CD1c-positive myeloid dendritic cell (primary cell): ENCODE measurements at regions not wholly inside any gene's neighbourhood (a gene's known extent, or its start where the extent isn't known, plus 50 kb on each side); places are given as distances from the start of the nearest gene placed in this dataset.
"Not testable (repeated sequence)": the region's sequence is repeated elsewhere in the genome, so short reads cannot be mapped to it uniquely, and the experiment has no call there.

Source experiments
- DNase-seq: peaks from one replicate; pipeline ENCODE4 v3.0.0-alpha.2; 2016; ENCODE audit errors: extremely low spot score

DNA sequence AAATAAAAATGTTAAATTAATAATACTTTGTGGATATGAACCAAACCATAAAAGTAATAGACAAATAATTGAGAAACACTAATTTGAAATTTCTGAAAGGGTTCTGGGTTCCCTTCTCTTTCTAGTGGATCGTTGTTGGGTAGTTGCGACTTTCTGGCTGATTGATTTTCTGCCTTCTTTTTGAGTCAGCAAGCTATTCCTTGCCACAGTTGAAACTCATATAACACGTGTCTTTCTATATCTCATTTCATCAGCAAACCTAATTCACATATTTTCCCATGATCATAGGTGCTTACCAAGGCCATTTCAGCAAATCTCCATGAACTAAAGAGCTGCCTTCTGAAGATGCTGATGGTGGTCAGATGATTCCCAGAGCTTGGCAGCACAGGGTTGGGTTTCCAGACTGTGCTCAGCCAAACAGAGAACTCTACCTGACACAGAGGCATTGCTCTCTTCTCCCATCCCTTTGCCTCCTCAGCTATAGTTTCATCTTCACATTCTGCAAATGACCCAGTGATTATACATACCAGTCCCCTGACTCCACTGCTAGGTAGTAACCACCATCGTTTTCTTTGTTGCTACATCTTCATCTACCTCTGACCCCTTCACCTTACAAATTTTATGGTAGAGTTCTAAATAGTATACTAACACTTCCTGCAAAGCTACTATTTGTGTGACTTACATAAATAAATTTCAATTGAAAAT is 383.9 kb upstream of the DPH6 start:
- DNase-seq, result no peak

DNA sequence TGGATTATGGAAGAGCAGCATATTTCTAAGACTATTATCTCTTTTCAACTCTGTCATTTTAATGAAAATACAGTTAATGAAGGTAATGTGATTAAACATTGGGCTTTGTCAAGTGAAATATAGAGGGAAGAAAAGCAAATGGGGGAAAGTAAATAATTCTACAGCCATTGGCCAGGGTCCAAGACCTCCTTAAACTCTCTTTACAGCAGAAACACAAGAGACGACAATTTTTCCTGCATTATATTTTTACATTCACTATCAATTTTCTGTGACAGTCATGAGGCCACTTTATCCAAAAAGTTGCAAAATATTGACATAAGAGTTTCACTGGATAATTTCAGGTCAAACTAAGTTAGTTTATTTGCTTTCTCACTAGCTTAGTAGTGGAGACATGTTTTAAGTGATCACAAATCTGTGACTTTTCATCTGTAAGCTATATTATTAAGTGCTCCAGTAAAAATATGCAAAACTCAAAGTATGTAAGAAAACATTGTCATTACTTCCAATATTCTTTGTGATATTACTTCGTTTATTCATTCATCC is 385.9 kb upstream of the DPH6 start:
- DNase-seq, result no peak

GRCh38 chr15:35932531-35932930 is 386.6 kb upstream of the DPH6 start:
- no peak for DNase-seq

DNA sequence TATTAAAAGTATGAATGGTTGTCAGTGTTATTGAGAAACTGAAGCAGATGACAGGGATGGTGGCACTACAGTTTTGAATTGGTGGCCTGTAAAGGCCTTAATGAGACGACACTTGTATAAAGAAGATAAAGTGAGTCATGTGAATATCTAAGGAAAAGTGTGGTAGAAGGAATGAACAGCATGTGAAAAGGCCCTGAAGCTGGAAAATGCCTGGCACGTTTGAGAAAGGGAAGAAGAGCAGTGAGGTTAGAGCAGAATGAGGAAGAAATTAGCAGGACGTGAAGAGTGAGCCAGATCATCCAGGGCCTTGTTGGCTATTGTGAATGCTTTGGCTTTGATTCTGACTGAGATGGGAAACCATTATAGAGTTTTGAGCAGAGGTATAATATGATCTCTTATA is 387.6 kb upstream of the DPH6 start:
- no peak for DNase-seq

DNA sequence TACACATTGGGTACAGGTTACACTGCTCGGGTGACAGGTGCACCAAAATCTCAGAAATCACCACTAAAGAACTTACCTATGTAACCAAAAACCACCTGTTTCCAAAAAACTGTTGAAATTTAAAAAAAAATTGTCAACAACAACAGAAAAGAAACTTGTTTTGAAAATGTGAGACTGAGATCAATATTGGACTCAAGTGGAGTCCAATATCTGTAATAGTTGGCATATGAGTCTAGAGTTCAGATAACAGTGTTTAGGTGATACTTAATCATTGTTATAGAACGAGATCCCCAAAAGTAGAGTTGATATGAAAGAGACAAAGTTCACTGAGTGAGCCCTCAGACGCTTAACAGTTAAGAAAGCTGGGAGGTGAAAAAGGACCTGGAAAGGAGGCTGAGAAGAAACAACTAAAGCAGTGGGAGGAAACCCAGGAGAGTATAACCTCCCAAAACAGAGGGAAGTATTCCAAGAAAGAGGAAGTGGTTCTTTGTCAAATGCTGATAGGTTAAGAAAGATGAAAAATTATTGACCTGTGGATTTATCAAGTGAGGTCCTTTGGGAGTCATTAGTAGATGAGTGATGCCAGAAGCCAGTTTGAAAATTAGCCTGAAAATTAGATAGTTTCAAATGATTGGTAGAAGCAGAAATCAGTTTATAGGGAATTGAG is 388.6 kb upstream of the DPH6 start:
- DNase-seq, result no peak

DNA sequence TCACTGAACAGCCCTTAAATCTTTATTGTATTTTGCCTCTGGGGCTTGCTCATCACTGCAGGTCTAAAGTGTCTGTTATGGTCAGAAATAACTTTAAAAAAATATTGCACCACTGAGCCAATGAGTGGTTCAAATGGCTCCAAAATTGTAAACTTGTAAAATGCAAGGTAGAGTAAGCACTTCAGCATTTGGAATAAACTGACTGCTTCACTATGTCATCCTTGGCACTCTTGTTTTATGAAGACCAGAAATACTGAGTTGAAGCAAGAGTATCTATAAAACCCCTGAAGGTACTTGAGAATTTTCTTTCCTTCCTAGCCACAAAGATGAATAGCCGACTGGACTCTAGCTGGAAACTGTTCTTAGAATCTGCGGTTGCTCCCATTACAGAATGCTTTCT is 390.3 kb upstream of the DPH6 start:
- DNase-seq, result no peak

GRCh38 chr15:35937380-35937779 is 391.4 kb upstream of the DPH6 start:
- no peak for DNase-seq

DNA sequence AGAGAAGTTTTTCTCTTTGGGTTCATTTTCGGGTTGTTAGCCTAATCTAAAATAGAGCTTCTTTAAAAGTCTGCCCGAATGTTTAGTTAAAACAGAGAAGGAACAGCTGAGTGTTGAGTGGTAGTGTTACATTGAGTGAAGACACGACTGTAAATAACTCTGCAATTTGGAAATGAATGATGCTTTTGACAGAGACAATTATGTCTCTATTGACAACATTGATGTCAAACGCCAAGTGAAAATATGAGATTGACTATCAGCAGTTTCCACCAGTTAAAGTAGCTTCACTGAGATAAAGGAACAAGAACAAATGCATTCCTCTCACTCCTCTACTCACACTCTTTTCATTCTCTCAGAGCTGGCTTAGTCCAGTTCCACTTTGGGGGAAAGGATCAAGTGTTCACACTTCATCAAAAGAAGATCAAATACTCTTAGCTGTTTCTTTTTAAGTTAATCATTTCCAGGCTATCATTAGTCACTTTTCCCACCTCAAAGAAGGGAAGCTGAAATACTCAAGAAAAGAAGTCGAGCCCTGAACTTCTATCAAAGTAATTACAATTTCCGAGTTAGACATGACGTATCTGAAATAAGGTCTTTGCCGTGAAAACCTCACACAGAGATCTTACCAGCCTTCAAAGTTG is 399.1 kb upstream of the DPH6 start:
- no peak for DNase-seq

- DNase-seq, result no peak
Observed at GRCh38 chr15:35953424-35953823, 407.5 kb upstream of the DPH6 start.

DNA sequence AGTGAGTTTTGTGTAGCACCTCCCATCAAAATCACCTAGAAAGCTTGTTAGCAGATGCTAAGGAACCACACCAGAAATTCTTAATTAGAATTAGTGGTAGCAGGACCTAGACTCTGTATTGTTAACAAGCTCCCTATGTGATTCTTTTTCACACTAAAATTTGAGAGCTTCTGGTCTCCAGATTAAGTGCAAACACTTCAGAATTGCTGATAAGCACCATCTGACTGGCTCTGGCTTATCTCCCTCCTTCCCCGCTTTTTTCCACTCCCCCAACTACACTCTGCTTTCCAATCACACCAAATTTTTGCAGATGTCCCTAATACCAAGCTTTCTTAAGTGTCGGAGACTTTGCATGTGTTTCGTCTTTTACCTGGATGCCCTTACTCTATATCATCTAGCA is 410.1 kb upstream of the DPH6 start:
- no peak for DNase-seq

DNA sequence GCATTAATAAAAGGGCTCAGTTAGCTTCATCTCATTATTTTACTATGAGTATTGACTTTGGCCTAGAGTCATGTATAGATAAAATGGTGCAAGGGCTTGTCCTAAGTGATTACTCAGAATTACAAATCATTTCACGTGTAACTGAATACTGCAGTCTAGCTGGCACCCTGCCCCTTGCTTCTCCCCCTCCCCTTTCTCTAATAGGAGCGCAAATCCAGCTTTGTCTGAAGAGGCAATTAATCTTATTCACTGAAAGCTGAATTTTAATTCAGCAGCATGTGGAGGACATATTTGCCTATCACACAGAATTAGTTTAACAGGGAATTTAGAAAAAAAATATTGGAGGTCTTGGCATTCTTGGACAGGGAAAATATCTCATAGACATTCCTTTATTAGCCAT is 412.1 kb upstream of the DPH6 start:
- no peak for DNase-seq

GRCh38 chr15:35958975-35959374 is 413.0 kb upstream of the DPH6 start:
- DNase-seq, result no peak

DNA sequence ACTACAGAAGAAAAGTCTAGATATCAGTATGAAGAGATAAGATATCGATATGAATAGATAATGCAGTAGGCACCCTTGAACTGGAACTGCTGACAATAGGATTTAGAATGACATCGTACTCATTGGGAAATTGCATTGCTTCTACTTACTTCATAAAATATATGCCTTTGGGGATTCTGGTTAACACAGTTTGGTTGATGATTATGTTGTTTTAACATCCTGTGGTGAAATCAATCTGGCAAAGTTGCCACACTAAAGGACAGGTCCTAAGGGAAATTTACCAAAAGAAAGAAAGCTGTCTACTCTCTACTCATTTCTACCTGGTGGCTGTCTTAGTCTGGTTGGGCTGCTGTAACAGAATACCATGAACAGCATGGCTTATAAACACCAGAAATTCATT is 417.4 kb upstream of the DPH6 start:
- DNase-seq, result no peak

DNA sequence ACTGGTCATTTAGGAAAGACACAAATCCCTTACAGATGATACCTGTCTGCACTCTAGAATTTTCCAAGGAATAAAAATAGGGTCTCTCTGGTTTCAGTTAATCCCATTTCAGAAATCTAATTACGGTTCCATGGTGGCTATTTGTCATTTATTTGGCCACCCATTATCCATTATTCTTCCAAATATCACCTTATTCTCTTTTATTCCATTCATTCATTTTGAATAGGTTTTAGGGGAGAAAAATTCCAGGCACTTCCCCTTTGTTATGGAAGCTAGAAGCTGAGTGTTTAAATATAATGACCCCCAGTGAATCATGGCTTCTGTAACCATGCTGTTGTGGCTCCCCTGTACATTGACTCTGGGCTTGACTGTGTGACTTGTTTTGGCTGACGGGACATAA is 420.8 kb upstream of the DPH6 start:
- no peak for DNase-seq

- DNase-seq, result not testable (repeated sequence)
Observed at GRCh38 chr15:35967968-35968367, 422.0 kb upstream of the DPH6 start.

DNA sequence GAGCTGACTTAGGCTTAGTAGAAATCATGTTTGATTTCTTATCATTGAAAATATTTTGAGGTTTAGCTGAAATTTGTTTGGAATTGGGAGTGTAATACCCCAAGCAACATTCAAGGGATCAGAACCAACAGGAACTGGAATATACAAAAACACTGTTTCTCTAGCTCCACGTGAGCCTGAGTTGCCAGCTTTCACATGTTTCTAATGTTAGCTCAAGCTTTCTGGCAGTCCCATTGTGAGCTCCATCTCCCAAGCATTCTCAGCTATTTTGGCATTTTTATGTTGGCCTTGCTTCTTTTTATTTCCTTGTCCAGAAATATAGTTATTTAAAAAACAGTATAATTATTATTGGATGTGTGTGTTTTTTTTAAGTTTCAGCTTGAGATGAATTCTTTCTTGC is 427.1 kb upstream of the DPH6 start:
- DNase-seq, result no peak

DNA sequence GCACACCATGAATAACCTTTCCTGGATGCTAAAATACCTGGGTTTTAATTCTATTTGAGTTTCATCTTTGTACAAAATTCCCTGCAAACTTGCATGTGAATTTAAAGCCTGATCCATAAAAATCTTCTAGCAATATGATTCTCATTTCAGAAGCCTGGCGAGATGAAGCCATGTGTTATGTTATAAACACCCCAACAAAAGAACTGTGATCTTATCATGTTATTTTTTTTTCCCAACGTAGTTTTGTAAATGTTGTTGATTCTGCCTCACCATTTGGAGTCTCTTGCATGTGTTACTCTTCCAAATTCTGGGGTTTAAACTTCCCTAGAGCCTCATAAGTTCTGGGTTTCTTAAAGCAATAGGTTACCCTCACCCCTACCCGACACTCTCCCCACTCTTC is 428.1 kb upstream of the DPH6 start:
- no peak for DNase-seq

DNA sequence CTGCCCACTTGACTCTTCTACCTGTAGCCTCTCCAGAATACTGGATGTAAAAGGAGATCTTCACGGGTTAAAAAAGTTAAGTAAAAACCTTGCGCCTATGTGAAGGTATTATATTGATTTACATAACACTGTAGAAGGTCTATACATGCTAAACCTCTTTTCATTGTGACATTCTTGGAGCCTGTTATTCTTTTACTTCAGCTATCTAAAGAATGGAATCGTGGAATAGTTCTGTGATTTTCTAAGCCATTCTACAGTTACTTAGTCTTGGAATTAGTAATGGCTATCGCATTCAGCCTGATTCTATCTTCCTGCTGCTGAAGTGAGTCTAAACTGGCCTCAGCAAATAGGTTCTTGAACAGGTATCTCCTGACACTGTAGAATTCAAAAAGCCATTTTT is 430.0 kb upstream of the DPH6 start:
- no peak for DNase-seq

- DNase-seq, result no peak
Observed at GRCh38 chr15:35979608-35980007, 433.6 kb upstream of the DPH6 start.

GRCh38 chr15:35980719-35981118 is 434.8 kb upstream of the DPH6 start:
- no peak for DNase-seq

DNA sequence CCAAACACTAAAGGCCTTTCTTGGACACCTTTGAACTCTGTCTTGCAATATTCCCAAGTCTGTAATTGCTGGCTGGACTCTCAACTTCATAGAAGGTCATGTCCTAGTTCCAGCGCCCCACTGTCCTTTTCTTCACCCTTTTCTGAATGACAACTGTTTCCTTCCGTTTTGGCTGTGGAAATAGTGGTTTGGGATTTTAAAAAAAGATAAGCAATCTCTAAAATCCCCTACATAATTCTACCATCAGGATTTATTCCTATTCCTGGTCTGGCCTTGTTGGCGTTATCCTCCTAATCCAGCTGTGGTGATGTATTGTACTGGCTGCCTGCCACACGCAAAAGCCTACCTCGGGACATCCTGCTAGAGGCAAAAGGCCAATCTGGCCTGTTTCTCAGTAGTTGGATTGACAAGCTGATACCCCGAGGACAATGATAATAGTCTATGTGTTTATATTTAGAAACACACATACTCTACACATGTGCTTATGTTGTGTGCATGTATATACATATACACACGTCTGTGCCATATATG is 440.3 kb upstream of the DPH6 start:
- no peak for DNase-seq

GRCh38 chr15:35987056-35987455 is 441.1 kb upstream of the DPH6 start:
- DNase-seq, result no peak

DNA sequence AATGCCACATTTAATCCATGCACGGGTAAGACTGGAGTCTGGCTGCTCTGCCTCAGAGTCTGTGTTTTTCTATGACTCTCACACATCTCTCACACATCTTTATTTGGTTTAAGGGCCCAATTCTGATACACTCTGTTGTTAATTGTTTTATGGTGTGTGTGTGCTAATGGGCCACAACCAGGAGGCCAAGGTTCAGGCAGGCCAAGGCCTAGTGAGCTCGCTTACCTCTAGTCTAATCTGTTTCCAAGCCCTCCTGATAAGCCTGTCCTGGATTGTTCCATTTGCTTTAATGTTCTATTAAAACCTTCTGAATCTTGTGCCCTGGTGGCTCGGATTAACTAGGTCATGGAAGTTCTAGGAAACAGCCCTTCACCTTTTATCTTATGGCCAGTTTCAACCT is 445.4 kb upstream of the DPH6 start:
- DNase-seq, result no peak
